ENCODE measurements at regions not wholly inside any gene's neighbourhood (a gene's known extent, or its start where the extent isn't known, plus 50 kb on each side); places are given as distances from the start of the nearest gene placed in this dataset.

- DNase-seq (ENCODE audit: low read depth, low spot score): no peak
- peak overlapping the region; percentile 72 for H3K27ac ChIP-seq
Measured at GRCh38 chr1:147850737-147851136, 51.9 kb upstream of the GJA8 start.

- peak overlapping the region; percentile 72 for H3K27ac ChIP-seq
- no peak for DNase-seq (ENCODE audit: low read depth, low spot score)
Measured at GRCh38 chr1:147851149-147851548, 51.4 kb upstream of the GJA8 start.

GRCh38 chr1:147852706-147853225 lies 49.8 kb upstream of the GJA8 start:
- peak overlapping the region; percentile 23 for H3K27ac ChIP-seq
- no peak for DNase-seq (ENCODE audit: low read depth, low spot score)

Data from epithelial cell of prostate (primary cell).